Mucosa of rectum (tissue), 2 donors: ENCODE measurements at regions not wholly inside any gene's neighbourhood (a gene's known extent, or its start where the extent isn't known, plus 50 kb on each side); places are given as distances from the start of the nearest gene placed in this dataset.

ENCODE experiments used
- H3K27ac ChIP-seq, 2 donors: one replicate each; pipeline ENCODE4 v1.7.0; 2013; ENCODE audit warnings: inconsistent platforms in 2 of 2, low read depth in 2 of 2, low read length in 2 of 2
- H3K27me3 ChIP-seq, 2 donors: one replicate each; pipeline ENCODE4 v1.7.0; 2013; ENCODE audit warnings: low read length in 2 of 2; ENCODE audit not compliant: control insufficient read depth in 2 of 2, insufficient read depth in 2 of 2
- H3K36me3 ChIP-seq, 2 donors: one replicate each; pipeline ENCODE4 v1.7.0; 2013; ENCODE audit warnings: low read length in 2 of 2; ENCODE audit not compliant: control insufficient read depth in 2 of 2, insufficient read depth in 2 of 2
- H3K4me1 ChIP-seq, 2 donors: one replicate each; pipeline ENCODE4 v1.7.0; 2013; ENCODE audit warnings: low read length in 2 of 2, mild to moderate bottlenecking in 1 of 2; ENCODE audit not compliant: control insufficient read depth in 2 of 2, insufficient read depth in 2 of 2
- H3K4me3 ChIP-seq, 2 donors: one replicate each; pipeline ENCODE4 v1.7.0; 2013; ENCODE audit warnings: low read length in 2 of 2
- H3K9ac ChIP-seq, 2 donors: one replicate each; pipeline ENCODE4 v1.7.0; 2013; ENCODE audit warnings: low read length in 2 of 2, low read depth in 1 of 2, mild to moderate bottlenecking in 1 of 2
- H3K9me3 ChIP-seq, 2 donors: one replicate each; pipeline ENCODE4 v1.7.0; 2013; ENCODE audit warnings: low read length in 2 of 2; ENCODE audit not compliant: control insufficient read depth in 2 of 2
- donor health status: healthy.
- donor health status: Normal muscosa, but diverticular disease.

- Histone ChIP-seq H3K36me3 (no peaks in the 10 kb centered on the region), H3K27ac (no peak overlapping the region), H3K27me3 (no peaks in the 10 kb centered on the region), H3K9ac (no peak overlapping the region), H3K9me3 (no peaks in the 10 kb centered on the region), H3K4me1 (no peaks in the 10 kb centered on the region), H3K4me3 (no peak overlapping the region)
These were observed 591.3 kb downstream of the LRFN5 start for GRCh38 chr14:42198010-42198409.

- no peaks in the 10 kb centered on the region for H3K9me3 ChIP-seq
- H3K4me1 ChIP-seq, result no peaks in the 10 kb centered on the region
- H3K4me3 ChIP-seq, result no peak overlapping the region
- H3K9ac ChIP-seq, result no peak overlapping the region
- H3K27ac ChIP-seq, result no peak overlapping the region
- no peaks in the 10 kb centered on the region for H3K27me3 ChIP-seq
- no peaks in the 10 kb centered on the region for H3K36me3 ChIP-seq
These were observed 586.3 kb downstream of the LRFN5 start for GRCh38 chr14:42192738-42193653.

GRCh38 chr14:42190744-42191143 is 584.1 kb downstream of the LRFN5 start:
- H3K27me3 ChIP-seq, result no peaks in the 10 kb centered on the region
- no peak overlapping the region for H3K4me3 ChIP-seq
- no peaks in the 10 kb centered on the region for H3K36me3 ChIP-seq
- H3K27ac ChIP-seq, result no peak overlapping the region
- no peaks in the 10 kb centered on the region for H3K4me1 ChIP-seq
- no peaks in the 10 kb centered on the region for H3K9me3 ChIP-seq
- H3K9ac ChIP-seq, result no peak overlapping the region

GRCh38 chr14:42187846-42188245 is 581.2 kb downstream of the LRFN5 start:
- no peaks in the 10 kb centered on the region for H3K4me1 ChIP-seq
- no peaks in the 10 kb centered on the region for H3K36me3 ChIP-seq
- no peak overlapping the region for H3K27ac ChIP-seq
- H3K9me3 ChIP-seq, result no peaks in the 10 kb centered on the region
- no peak overlapping the region for H3K4me3 ChIP-seq
- H3K9ac ChIP-seq, result no peak overlapping the region
- H3K27me3 ChIP-seq, result no peaks in the 10 kb centered on the region

- H3K9me3 ChIP-seq, result no peaks in the 10 kb centered on the region
- no peaks in the 10 kb centered on the region for H3K36me3 ChIP-seq
- no peaks in the 10 kb centered on the region for H3K4me1 ChIP-seq
- H3K27ac ChIP-seq, result no peak overlapping the region
- H3K9ac ChIP-seq, result no peak overlapping the region
- H3K27me3 ChIP-seq, result no peaks in the 10 kb centered on the region
- H3K4me3 ChIP-seq, result no peak overlapping the region
These were observed 579.0 kb downstream of the LRFN5 start for GRCh38 chr14:42185718-42186117.

- peaks cover 0 to 2% of the 10 kb centered on the region in 2 donors for H3K9me3 ChIP-seq
- H3K9ac ChIP-seq, result no peak overlapping the region
- H3K27me3 ChIP-seq, result no peaks in the 10 kb centered on the region
- H3K27ac ChIP-seq, result no peak overlapping the region
- no peaks in the 10 kb centered on the region for H3K36me3 ChIP-seq
- no peak overlapping the region for H3K4me3 ChIP-seq
- H3K4me1 ChIP-seq, result no peaks in the 10 kb centered on the region
These were observed 567.7 kb downstream of the LRFN5 start for GRCh38 chr14:42174357-42174756.

- no peaks in the 10 kb centered on the region for H3K27me3 ChIP-seq
- no peaks in the 10 kb centered on the region for H3K36me3 ChIP-seq
- no peak overlapping the region for H3K9ac ChIP-seq
- H3K4me3 ChIP-seq, result no peak overlapping the region
- H3K4me1 ChIP-seq, result no peaks in the 10 kb centered on the region
- H3K27ac ChIP-seq, result no peak overlapping the region
- H3K9me3 ChIP-seq, result peaks cover 0 to 2% of the 10 kb centered on the region in 2 donors
These were observed 566.5 kb downstream of the LRFN5 start for GRCh38 chr14:42173206-42173605.

- H3K4me1 ChIP-seq, result no peaks in the 10 kb centered on the region
- H3K9ac ChIP-seq, result no peak overlapping the region
- H3K27ac ChIP-seq, result no peak overlapping the region
- no peaks in the 10 kb centered on the region for H3K36me3 ChIP-seq
- H3K9me3 ChIP-seq, result peaks cover 0 to 2% of the 10 kb centered on the region in 2 donors
- no peak overlapping the region for H3K4me3 ChIP-seq
- no peaks in the 10 kb centered on the region for H3K27me3 ChIP-seq
These were observed 565.6 kb downstream of the LRFN5 start for GRCh38 chr14:42172304-42172703.

GRCh38 chr14:42163136-42163535 is 556.5 kb downstream of the LRFN5 start:
- Histone ChIP-seq H3K9me3 (no peaks in the 10 kb centered on the region), H3K27me3 (no peaks in the 10 kb centered on the region), H3K4me1 (no peaks in the 10 kb centered on the region), H3K9ac (no peak overlapping the region), H3K27ac (no peak overlapping the region), H3K4me3 (no peak overlapping the region), H3K36me3 (no peaks in the 10 kb centered on the region)

GRCh38 chr14:42159138-42159537 is 552.5 kb downstream of the LRFN5 start:
- no peaks in the 10 kb centered on the region for H3K36me3 ChIP-seq
- no peak overlapping the region for H3K9ac ChIP-seq
- no peaks in the 10 kb centered on the region for H3K27me3 ChIP-seq
- no peaks in the 10 kb centered on the region for H3K4me1 ChIP-seq
- no peak overlapping the region for H3K27ac ChIP-seq
- H3K4me3 ChIP-seq, result no peak overlapping the region
- no peaks in the 10 kb centered on the region for H3K9me3 ChIP-seq
